ENCODE measurements at regions not wholly inside any gene's neighbourhood (a gene's known extent, or its start where the extent isn't known, plus 50 kb on each side); places are given as distances from the start of the nearest gene placed in this dataset.

DNA sequence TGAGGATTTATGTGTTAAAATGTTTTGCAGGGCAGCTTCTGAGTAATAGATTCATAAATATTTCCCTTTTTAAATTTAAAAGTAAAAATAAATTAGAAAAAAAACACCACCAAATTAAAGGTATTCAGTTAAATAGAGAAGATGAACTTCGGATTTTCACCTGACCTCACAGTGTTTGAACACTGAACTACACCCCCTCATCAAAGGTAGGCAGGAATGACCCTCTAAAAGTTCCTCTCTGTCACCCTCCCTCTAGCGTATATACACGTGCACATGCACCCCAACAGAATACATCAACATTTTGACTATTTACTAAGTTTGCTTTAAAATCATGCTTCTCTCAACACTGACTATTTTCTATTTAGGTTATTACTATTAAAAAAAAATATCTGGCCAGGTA, 528.3 kb downstream of the QKI start:
- TF ChIP-seq, protein P1, sequence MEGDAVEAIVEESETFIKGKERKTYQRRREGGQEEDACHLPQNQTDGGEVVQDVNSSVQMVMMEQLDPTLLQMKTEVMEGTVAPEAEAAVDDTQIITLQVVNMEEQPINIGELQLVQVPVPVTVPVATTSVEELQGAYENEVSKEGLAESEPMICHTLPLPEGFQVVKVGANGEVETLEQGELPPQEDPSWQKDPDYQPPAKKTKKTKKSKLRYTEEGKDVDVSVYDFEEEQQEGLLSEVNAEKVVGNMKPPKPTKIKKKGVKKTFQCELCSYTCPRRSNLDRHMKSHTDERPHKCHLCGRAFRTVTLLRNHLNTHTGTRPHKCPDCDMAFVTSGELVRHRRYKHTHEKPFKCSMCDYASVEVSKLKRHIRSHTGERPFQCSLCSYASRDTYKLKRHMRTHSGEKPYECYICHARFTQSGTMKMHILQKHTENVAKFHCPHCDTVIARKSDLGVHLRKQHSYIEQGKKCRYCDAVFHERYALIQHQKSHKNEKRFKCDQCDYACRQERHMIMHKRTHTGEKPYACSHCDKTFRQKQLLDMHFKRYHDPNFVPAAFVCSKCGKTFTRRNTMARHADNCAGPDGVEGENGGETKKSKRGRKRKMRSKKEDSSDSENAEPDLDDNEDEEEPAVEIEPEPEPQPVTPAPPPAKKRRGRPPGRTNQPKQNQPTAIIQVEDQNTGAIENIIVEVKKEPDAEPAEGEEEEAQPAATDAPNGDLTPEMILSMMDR (IDR thresholded peaks at IDR 0.05; ENCODE audit: control insufficient read depth, insufficient read depth, low read depth, low read length, missing control alignments) = no peak
- no peak for DNase-seq (ENCODE audit: low read depth)
- H3K4me3 ChIP-seq (ENCODE audit: control insufficient read depth, low read depth, low read length) = no peak overlapping the region

DNA sequence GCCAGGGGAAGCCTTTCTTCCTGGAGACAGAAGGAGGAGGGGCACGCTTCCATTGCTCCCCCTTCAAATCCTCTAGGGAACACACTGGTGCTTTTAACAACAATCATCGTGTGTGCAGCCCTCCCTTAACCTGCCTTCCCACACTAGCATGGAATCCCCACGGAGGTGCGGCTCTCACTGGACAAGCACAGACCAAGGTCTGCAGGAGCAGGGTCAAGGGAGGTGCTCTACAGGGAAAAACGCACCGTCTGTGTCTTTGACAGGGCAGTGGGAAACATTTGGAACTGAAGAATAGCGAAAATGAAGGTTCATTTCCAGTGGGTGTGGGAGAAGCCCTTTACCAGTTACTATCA, 527.1 kb downstream of the QKI start:
- DNase-seq (ENCODE audit: low read depth) = no peak
- TF ChIP-seq, protein P1 (IDR thresholded peaks at IDR 0.05; ENCODE audit: control insufficient read depth, insufficient read depth, low read depth, low read length, missing control alignments) = no peak
- H3K4me3 ChIP-seq (ENCODE audit: control insufficient read depth, low read depth, low read length) = no peak overlapping the region

DNA sequence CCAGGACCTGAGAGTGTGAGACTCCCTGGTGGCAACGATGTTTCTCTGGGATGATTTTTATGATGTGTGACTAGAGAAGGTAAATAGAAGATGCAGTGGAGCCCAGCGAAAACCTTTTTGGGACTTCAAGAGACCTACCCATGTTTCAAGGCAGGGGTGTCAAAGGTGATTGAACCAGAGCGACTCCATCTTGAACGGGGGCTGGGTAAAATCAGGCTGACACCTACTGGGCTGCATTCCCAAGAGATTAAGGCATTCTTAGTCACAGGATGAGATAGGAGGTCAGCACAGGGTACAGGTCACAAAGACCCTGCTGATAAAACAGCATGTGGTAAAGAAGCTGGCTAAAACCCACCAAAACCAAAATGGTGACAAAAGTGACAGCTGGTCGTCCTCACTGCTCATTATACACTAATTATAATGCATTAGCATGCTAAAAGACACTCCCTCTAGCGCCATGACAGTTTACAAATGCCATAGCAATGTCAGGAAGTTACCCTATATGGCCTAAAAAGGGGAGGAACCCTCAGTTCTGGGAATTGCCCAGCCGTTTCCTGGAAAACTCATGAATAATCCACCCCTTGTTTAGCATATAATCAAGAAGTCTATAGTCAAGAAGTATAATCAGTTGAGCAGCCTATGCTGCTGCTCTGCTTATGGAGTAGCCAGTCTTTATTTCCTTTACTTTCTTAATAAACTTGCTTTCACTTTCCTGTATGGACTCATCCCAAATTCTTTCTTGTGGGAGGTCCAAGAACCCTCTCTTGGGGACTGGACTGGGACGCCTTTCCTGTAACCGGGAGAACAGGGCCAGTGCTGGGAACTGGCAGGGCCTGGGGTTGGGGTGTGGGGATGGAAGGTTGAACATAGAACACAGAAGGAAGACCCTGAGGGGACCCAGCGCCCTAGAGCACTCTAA, 526.4 kb downstream of the QKI start:
- TF ChIP-seq, protein P1 (IDR thresholded peaks at IDR 0.05; ENCODE audit: control insufficient read depth, insufficient read depth, low read depth, low read length, missing control alignments) = no peak
- no peak for DNase-seq (ENCODE audit: low read depth)
- no peak overlapping the region for H3K4me3 ChIP-seq (ENCODE audit: control insufficient read depth, low read depth, low read length)

DNA sequence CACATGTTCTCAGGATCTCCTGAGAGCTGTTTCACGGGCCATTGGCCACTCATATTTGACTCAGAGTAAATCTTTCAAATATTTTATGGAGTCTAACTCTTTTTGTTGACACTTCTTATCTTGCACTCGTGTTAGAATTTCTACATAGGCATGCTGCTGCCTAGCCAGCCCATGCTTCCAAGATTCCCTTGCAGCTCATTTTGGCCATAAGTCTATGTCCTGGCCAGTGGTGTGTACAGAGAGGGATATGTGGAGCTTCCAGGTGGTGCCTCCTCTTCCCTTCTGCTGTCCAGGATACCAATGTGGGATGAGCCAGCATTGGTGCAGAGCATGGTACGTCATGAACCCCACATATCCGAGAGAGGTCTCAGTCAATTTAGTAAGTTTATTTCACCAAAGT, 522.6 kb downstream of the QKI start:
- TF ChIP-seq, protein P1 (IDR thresholded peaks at IDR 0.05; ENCODE audit: control insufficient read depth, insufficient read depth, low read depth, low read length, missing control alignments) = no peak
- DNase-seq (ENCODE audit: low read depth) = no peak
- H3K4me3 ChIP-seq (ENCODE audit: control insufficient read depth, low read depth, low read length) = no peak overlapping the region

DNA sequence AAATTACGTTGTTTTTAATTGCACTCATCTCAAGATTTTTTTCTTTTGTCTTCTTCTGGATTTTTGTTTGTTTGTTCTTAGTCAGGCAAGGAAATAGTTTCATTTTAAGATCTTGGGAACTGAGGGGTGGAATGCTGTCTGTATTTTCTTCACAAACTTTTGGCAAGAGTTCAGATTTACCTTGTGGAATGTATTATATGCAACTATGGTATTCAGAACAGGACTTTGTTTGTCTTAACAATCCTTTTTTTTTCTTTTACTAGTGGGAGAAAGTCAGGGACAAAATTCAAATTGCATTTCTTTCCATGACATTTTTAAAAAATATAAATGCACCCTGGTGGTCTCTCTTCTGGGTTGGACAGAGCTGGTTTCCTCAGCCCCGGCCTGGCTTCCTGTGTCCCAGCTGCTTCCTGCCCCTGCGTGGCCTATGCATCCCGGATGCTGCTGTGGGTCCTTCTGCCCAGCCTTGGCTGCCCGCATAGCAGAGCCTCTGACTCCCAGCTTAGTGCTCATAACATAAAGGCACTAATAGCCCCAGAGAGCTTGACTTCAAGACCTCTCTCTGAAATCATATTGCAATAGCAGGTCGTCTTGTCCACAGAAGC, 520.7 kb downstream of the QKI start:
- no peak for DNase-seq (ENCODE audit: low read depth)
- H3K4me3 ChIP-seq (ENCODE audit: control insufficient read depth, low read depth, low read length) = no peak overlapping the region

DNA sequence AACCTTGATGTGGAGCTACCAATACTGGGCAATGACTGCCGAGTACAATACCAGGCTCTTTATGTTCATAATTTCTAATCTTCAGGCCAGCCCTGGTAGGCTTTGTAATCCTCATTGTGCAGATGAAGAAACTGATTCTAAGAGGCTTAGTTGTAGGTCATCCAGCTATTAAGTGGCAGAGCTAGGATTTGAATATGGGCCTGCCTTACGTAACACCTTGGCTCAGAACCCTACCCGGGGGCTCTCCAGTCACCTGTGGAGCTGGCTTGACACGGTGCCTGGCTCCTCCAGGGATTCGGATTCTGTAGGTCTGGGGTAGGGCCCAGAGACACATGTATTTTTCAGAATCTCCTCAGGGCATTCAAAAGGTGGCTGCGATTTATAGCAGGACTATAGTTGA, 515.5 kb downstream of the QKI start:
- no peak overlapping the region for H3K4me3 ChIP-seq (ENCODE audit: control insufficient read depth, low read depth, low read length)
- TF ChIP-seq, protein P1 (IDR thresholded peaks at IDR 0.05; ENCODE audit: control insufficient read depth, insufficient read depth, low read depth, low read length, missing control alignments) = no peak

More for the DNA sequence above, 520.7 kb downstream of the QKI start:
- TF ChIP-seq, protein P1 (IDR thresholded peaks at IDR 0.05; ENCODE audit: control insufficient read depth, insufficient read depth, low read depth, low read length, missing control alignments) = no peak

More for the DNA sequence above, 515.5 kb downstream of the QKI start:
- no peak for DNase-seq (ENCODE audit: low read depth)

All from AG09309 (cell line).